WTC11 (cell line): ENCODE measurements at regions not wholly inside any gene's neighbourhood (a gene's known extent, or its start where the extent isn't known, plus 50 kb on each side); places are given as distances from the start of the nearest gene placed in this dataset.

Experiments used
- ATAC-seq: fragments of 200-7000 bp; cut with Tn5 transposase; 2 replicates; pipeline ENCODE4 v1.10.0; 2021; ENCODE audit warnings: mild to moderate bottlenecking, moderate library complexity
- CTCF ChIA-PET: fragments of 300-600 bp; sonication (Branson Sonifier 250); formaldehyde crosslinking; loops from one replicate; lab custom pipeline; 2021; ENCODE audit warnings: antibody characterized with exemption; lab: Charles Lee
- POLR2A ChIA-PET: fragments of 350-600 bp; sonication (Branson Sonifier 250); formaldehyde crosslinking; loops from one replicate; lab custom pipeline; 2021; ENCODE audit warnings: antibody characterized with exemption; lab: Charles Lee
- DNase-seq: peaks from one replicate; pipeline ENCODE4 v3.0.0; 2021; ENCODE audit warnings: low spot score
- H3K27ac Mint-ChIP-seq: 2 replicates; pipeline ENCODE4 v1.8.0; 2021; ENCODE audit warnings: mixed read lengths
- H3K27me3 Mint-ChIP-seq: 2 replicates; pipeline ENCODE4 v1.8.0; 2021; ENCODE audit warnings: low read depth, mild to moderate bottlenecking, moderate library complexity, mixed read lengths
- H3K36me3 Mint-ChIP-seq: 2 replicates; pipeline ENCODE4 v1.8.0; 2021; ENCODE audit warnings: mixed read lengths
- H3K4me1 Mint-ChIP-seq: 2 replicates; pipeline ENCODE4 v1.8.0; 2022; ENCODE audit warnings: mixed read lengths
- H3K4me3 Mint-ChIP-seq: 2 replicates; pipeline ENCODE4 v1.8.0; 2021; ENCODE audit warnings: mild to moderate bottlenecking, moderate library complexity, mixed read lengths
- H3K9me3 Mint-ChIP-seq: 2 replicates; pipeline ENCODE4 v1.8.0; 2021; ENCODE audit warnings: mixed read lengths
- CDX4 ChIP-seq: fragments of 250-450 bp; sonication (Bioruptor Pico); IDR thresholded peaks from 2 replicates; pipeline ENCODE4 v1.9.0; 2021; ENCODE audit warnings: moderate library complexity, mild to moderate bottlenecking, inconsistent platforms, borderline replicate concordance
- EMX1 ChIP-seq: fragments of 250-450 bp; sonication (Bioruptor Pico); IDR thresholded peaks from 2 replicates; pipeline ENCODE4 v1.8.0; 2021; ENCODE audit warnings: mild to moderate bottlenecking
- ESRRA ChIP-seq: sonication (generic); formaldehyde crosslinking; IDR thresholded peaks from 2 replicates; pipeline ENCODE4 v1.8.1; 2022; ENCODE audit warnings: mild to moderate bottlenecking, missing genetic modification reagents, borderline replicate concordance
- ETV6 ChIP-seq: sonication (generic); formaldehyde crosslinking; IDR thresholded peaks from 2 replicates; pipeline ENCODE4 v1.8.1; 2022; ENCODE audit warnings: mild to moderate bottlenecking, missing genetic modification reagents
- FOXK1 ChIP-seq: sonication (generic); formaldehyde crosslinking; IDR thresholded peaks from 2 replicates; pipeline ENCODE4 v1.8.0; 2022; ENCODE audit warnings: mild to moderate bottlenecking, moderate library complexity, missing genetic modification reagents
- FOXP1 ChIP-seq: sonication (generic); formaldehyde crosslinking; IDR thresholded peaks from 2 replicates; pipeline ENCODE4 v1.8.0; 2022; ENCODE audit warnings: missing genetic modification reagents, mild to moderate bottlenecking, moderate library complexity, borderline replicate concordance
- HMGA2 ChIP-seq: fragments of 250-450 bp; sonication (Bioruptor Pico); IDR thresholded peaks from 2 replicates; pipeline ENCODE4 v1.4.0; 2021; ENCODE audit warnings: mild to moderate bottlenecking, moderate library complexity
- MAX ChIP-seq: sonication (generic); formaldehyde crosslinking; IDR thresholded peaks from 2 replicates; pipeline ENCODE4 v1.8.0; 2022; ENCODE audit warnings: mild to moderate bottlenecking, missing genetic modification reagents
- NR1H2 ChIP-seq: sonication (generic); formaldehyde crosslinking; IDR thresholded peaks from 2 replicates; pipeline ENCODE4 v1.9.0; 2021; ENCODE audit warnings: mild to moderate bottlenecking, moderate library complexity, missing genetic modification reagents
- PRRX2 ChIP-seq: fragments of 250-450 bp; sonication (Bioruptor Pico); IDR thresholded peaks from 2 replicates; pipeline ENCODE4 v1.8.0; 2021; ENCODE audit warnings: mild to moderate bottlenecking
- RELA ChIP-seq: sonication (generic); formaldehyde crosslinking; IDR thresholded peaks from 2 replicates; pipeline ENCODE4 v1.8.1; 2022; ENCODE audit warnings: missing genetic modification reagents, mild to moderate bottlenecking, borderline replicate concordance
- SMAD3 ChIP-seq: sonication (generic); formaldehyde crosslinking; IDR thresholded peaks from 2 replicates; pipeline ENCODE4 v1.8.0; 2022; ENCODE audit warnings: missing genetic modification reagents, mild to moderate bottlenecking, borderline replicate concordance
- SP1 ChIP-seq: sonication (generic); formaldehyde crosslinking; conservative IDR thresholded peaks from 2 replicates; pipeline ENCODE4 v1.8.1; 2022; ENCODE audit warnings: missing genetic modification reagents
- TCF7 ChIP-seq: sonication (generic); formaldehyde crosslinking; IDR thresholded peaks from 2 replicates; pipeline ENCODE4 v1.8.0; 2022; ENCODE audit warnings: mild to moderate bottlenecking, low read depth, missing genetic modification reagents, moderate library complexity
- TEAD1 ChIP-seq: sonication (generic); formaldehyde crosslinking; IDR thresholded peaks from 2 replicates; pipeline ENCODE4 v1.8.0; 2022; ENCODE audit warnings: mild to moderate bottlenecking, missing genetic modification reagents
- ZNF138 ChIP-seq: sonication (generic); formaldehyde crosslinking; conservative IDR thresholded peaks from 2 replicates; pipeline ENCODE4 v1.8.1; 2022; ENCODE audit warnings: mild to moderate bottlenecking, moderate library complexity, missing genetic modification reagents
- ZNF232 ChIP-seq: sonication (generic); formaldehyde crosslinking; IDR thresholded peaks from 2 replicates; pipeline ENCODE4 v1.8.0; 2022; ENCODE audit warnings: mild to moderate bottlenecking, missing genetic modification reagents
- ZNF317 ChIP-seq: sonication (generic); formaldehyde crosslinking; IDR thresholded peaks from 2 replicates; pipeline ENCODE4 v1.8.1; 2023; ENCODE audit warnings: low read depth, mild to moderate bottlenecking, moderate library complexity, missing genetic modification reagents, borderline replicate concordance
- ZNF671 ChIP-seq: fragments of 250-450 bp; sonication (Bioruptor Pico); IDR thresholded peaks from 2 replicates; pipeline ENCODE4 v1.8.0; 2021; ENCODE audit warnings: mild to moderate bottlenecking
- TF ChIP-seq, protein P1 (sequence below): sonication (generic); formaldehyde crosslinking; IDR thresholded peaks from 2 replicates; pipeline ENCODE4 v1.8.1; 2023; ENCODE audit warnings: mild to moderate bottlenecking, missing genetic modification reagents, moderate library complexity
- TF ChIP-seq, protein P2 (sequence below): fragments of 250-450 bp; sonication (Bioruptor Pico); IDR thresholded peaks from 2 replicates; pipeline ENCODE4 v1.8.0; 2021; ENCODE audit warnings: mild to moderate bottlenecking
- TF ChIP-seq, protein P3 (sequence below): sonication (generic); formaldehyde crosslinking; IDR thresholded peaks from 2 replicates; pipeline ENCODE4 v1.8.1; 2022; ENCODE audit warnings: mild to moderate bottlenecking, missing genetic modification reagents, moderate library complexity, borderline replicate concordance
- TF ChIP-seq, protein P4 (sequence below): fragments of 250-450 bp; sonication (Bioruptor Pico); conservative IDR thresholded peaks from 2 replicates; pipeline ENCODE4 v1.9.0; 2021; ENCODE audit warnings: mild to moderate bottlenecking

- TF ChIP-seq, protein P1, sequence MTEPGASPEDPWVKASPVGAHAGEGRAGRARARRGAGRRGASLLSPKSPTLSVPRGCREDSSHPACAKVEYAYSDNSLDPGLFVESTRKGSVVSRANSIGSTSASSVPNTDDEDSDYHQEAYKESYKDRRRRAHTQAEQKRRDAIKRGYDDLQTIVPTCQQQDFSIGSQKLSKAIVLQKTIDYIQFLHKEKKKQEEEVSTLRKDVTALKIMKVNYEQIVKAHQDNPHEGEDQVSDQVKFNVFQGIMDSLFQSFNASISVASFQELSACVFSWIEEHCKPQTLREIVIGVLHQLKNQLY = no peak
- no peak for TF ChIP-seq SMAD3 (CRISPR knock-in tag)
Measured at GRCh38 chr7:32415936-32416335, 74.2 kb downstream of the LSM5 start (continued).

DNA sequence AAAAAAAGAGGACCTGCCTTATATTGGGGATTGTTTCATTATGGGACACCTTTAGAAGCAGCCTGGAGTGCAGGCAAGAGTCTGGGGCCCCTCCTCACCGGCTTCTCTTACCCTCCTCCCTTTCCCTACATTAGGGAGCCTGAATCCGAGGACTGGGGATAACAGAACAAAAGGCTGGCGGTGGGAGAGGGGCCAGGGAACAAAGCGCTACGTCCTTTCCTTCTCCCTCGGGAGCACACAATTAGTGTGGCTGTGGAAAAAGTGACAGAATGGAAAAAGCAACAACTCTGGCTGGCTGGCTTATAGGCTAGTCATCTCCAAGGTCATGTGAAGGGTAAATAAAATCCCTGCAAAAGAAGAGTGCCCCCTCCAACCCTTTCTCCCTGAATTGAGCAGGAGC, 74.7 kb downstream of the LSM5 start:
- Mint-ChIP-seq H3K36me3 (no peaks in the 10 kb centered on the region), H3K9me3 (no peaks in the 10 kb centered on the region), H3K27ac (no peak overlapping the region), H3K4me1 (no peaks in the 10 kb centered on the region), H3K4me3 (no peak overlapping the region), H3K27me3 (no peaks in the 10 kb centered on the region)
- TF ChIP-seq ETV6 (CRISPR knock-in tag) (no peak), CDX4 (CRISPR knock-in tag) (no peak), RELA (CRISPR knock-in tag) (no peak), ZNF671 (CRISPR knock-in tag) (no peak), ZNF138 (CRISPR knock-in tag) (no peak), SP1 (CRISPR knock-in tag) (no peak)
- POLR2A ChIA-PET = no interaction called here
- CTCF ChIA-PET = interaction anchor here (1.0 kb wide), 1 partner anchor 12 kb away, joined by 7 read pairs; no protein-coding TSS in a partner anchor
- DNase-seq (no peak), ATAC-seq (peak; percentile 34; the same call in 1 of the 2 replicates)

DNA sequence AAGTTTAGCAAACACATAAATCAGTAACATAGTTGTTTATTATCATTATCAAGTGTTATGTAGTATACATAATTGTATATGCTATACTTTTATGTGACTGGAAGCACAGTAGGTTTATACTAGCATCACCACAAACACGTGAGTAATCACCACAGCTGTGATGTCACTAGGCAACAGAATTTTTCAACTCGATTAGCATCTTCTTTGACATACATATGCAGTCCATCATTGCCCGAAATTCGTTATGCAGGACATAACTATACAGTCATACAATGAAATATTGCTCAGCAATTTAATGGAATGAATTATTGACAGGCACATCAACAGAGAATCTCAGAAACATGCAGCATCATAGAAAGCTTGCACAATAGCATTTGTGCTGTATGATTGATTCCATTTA, 77.7 kb downstream of the LSM5 start:
- Mint-ChIP-seq H3K36me3 (no peaks in the 10 kb centered on the region), H3K9me3 (no peaks in the 10 kb centered on the region), H3K27me3 (no peaks in the 10 kb centered on the region), H3K4me3 (no peak overlapping the region), H3K27ac (no peak overlapping the region), H3K4me1 (no peaks in the 10 kb centered on the region)
- ChIA-PET POLR2A (interaction anchor here (0.7 kb wide), 1 partner anchor 21 kb away, joined by 4 read pairs; no protein-coding TSS in a partner anchor), CTCF (no interaction called here)
- ATAC-seq (no peak), DNase-seq (no peak)
- no peak for TF ChIP-seq TCF7 (CRISPR knock-in tag)
- no peak for TF ChIP-seq PRRX2
- TF ChIP-seq FOXP1 (CRISPR knock-in tag) = no peak
- no peak for TF ChIP-seq TEAD1 (CRISPR knock-in tag)
- no peak for TF ChIP-seq MAX (CRISPR knock-in tag)
- TF ChIP-seq FOXK1 (CRISPR knock-in tag) = no peak
- TF ChIP-seq HMGA2 = no peak
- TF ChIP-seq ESRRA (CRISPR knock-in tag) = no peak
- TF ChIP-seq, protein P2, sequence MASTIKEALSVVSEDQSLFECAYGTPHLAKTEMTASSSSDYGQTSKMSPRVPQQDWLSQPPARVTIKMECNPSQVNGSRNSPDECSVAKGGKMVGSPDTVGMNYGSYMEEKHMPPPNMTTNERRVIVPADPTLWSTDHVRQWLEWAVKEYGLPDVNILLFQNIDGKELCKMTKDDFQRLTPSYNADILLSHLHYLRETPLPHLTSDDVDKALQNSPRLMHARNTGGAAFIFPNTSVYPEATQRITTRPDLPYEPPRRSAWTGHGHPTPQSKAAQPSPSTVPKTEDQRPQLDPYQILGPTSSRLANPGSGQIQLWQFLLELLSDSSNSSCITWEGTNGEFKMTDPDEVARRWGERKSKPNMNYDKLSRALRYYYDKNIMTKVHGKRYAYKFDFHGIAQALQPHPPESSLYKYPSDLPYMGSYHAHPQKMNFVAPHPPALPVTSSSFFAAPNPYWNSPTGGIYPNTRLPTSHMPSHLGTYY (CRISPR knock-in tag) = no peak
- TF ChIP-seq EMX1 (CRISPR knock-in tag) = no peak
- TF ChIP-seq, protein P3, sequence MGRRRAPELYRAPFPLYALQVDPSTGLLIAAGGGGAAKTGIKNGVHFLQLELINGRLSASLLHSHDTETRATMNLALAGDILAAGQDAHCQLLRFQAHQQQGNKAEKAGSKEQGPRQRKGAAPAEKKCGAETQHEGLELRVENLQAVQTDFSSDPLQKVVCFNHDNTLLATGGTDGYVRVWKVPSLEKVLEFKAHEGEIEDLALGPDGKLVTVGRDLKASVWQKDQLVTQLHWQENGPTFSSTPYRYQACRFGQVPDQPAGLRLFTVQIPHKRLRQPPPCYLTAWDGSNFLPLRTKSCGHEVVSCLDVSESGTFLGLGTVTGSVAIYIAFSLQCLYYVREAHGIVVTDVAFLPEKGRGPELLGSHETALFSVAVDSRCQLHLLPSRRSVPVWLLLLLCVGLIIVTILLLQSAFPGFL (CRISPR knock-in tag) = no peak
- TF ChIP-seq, protein P4, sequence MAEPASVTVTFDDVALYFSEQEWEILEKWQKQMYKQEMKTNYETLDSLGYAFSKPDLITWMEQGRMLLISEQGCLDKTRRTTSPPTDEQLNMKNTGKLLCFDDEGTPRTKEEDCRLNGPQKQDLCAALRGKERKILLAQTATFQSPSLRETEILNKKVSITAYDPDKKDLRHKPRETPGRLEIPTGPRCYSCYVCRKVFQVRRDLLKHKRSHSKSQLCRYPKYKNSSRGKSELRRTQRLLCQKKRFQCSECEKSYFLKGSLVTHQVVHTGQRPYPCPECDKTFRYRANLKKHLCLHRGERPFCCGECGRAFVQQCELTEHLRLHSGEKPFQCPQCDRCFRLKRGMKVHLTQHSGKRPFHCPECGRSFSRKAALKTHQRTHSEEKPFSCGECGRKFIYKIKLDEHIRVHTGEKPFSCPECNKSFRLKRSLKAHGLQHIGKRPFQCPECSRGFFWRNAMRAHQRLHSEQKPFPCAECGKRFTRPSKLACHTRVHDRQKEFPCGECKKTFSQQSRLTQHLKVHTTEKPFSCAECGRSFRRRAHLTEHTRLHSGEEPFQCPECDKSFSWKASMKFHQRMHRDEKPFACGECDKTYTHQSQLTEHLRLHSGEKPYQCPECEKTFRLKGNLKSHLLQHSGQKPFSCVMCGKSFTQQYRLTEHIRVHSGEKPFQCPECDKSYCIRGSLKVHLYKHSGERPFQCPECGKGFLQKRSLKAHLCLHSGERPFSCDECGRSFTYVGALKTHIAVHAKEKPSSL = no peak
- no peak for TF ChIP-seq ZNF317 (CRISPR knock-in tag)
- no peak for TF ChIP-seq NR1H2 (CRISPR knock-in tag)
- no peak for TF ChIP-seq ZNF232
- TF ChIP-seq, protein P1 = no peak
